ENCODE measurements at regions not wholly inside any gene's neighbourhood (a gene's known extent, or its start where the extent isn't known, plus 50 kb on each side); places are given as distances from the start of the nearest gene placed in this dataset.

DNA sequence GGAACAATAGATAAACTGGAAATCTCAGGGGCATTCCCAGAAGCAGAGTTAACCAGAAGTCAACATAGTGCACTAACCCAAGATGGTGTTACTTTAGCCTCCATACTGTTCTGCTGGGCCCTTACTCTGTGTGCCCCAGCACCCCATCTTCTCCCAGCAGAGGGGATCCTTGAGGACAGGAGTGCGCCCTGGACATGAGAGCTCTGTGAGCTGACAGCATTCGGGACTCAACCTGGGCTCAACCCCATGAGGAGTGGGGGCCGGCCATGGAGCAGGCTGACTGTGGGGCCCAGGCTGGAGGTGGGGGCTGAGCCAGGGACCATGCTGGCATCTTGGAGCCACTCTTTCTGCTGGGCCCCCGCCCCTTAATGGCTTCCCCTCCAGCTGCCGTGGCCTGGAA lies 156.3 kb upstream of the HS6ST1 start:
- TF ChIP-seq, protein P1, sequence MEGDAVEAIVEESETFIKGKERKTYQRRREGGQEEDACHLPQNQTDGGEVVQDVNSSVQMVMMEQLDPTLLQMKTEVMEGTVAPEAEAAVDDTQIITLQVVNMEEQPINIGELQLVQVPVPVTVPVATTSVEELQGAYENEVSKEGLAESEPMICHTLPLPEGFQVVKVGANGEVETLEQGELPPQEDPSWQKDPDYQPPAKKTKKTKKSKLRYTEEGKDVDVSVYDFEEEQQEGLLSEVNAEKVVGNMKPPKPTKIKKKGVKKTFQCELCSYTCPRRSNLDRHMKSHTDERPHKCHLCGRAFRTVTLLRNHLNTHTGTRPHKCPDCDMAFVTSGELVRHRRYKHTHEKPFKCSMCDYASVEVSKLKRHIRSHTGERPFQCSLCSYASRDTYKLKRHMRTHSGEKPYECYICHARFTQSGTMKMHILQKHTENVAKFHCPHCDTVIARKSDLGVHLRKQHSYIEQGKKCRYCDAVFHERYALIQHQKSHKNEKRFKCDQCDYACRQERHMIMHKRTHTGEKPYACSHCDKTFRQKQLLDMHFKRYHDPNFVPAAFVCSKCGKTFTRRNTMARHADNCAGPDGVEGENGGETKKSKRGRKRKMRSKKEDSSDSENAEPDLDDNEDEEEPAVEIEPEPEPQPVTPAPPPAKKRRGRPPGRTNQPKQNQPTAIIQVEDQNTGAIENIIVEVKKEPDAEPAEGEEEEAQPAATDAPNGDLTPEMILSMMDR (IDR thresholded peaks at IDR 0.05), result no peak
- TF ChIP-seq POLR2AphosphoS5 (IDR thresholded peaks at IDR 0.05), result no peak

All from gastroesophageal sphincter (tissue), 3 donors.